Uterus (tissue), 3 donors: ENCODE measurements at regions not wholly inside any gene's neighbourhood (a gene's known extent, or its start where the extent isn't known, plus 50 kb on each side); places are given as distances from the start of the nearest gene placed in this dataset.
"Not testable (repeated sequence)": the region's sequence is repeated elsewhere in the genome, so short reads cannot be mapped to it uniquely, and the experiment has no call there.

Experiments used
- DNase-seq, 2 donors: peaks; one replicate each; pipeline ENCODE4 v3.0.0-alpha.2; 2019 to 2020
- H3K27ac ChIP-seq, 2 donors: fragments of 200-600 bp; sonication (generic); 1 replicate in 1 of 2; 2 replicates in 1 of 2; pipeline ENCODE4 v1.5.1; 2016 to 2018
- H3K27me3 ChIP-seq, 2 donors: fragments of 200-600 bp; sonication (generic); one replicate each; pipeline ENCODE4 v1.5.1; 2018 to 2019; ENCODE audit warnings: control low read depth in 1 of 2
- H3K36me3 ChIP-seq, 2 donors: fragments of 200-600 bp; sonication (generic); one replicate each; pipeline ENCODE4 v1.5.1; 2019; ENCODE audit warnings: control low read depth in 1 of 2
- H3K4me1 ChIP-seq, 2 donors: fragments of 200-600 bp; sonication (generic); one replicate each; pipeline ENCODE4 v1.5.1; 2018 to 2019; ENCODE audit warnings: control low read depth in 1 of 2
- H3K4me3 ChIP-seq, 2 donors: fragments of 200-600 bp; sonication (generic); 1 replicate in 1 of 2; 2 replicates in 1 of 2; pipeline ENCODE4 v1.5.1; 2018 to 2019; ENCODE audit warnings: mild to moderate bottlenecking in 1 of 2
- H3K9me3 ChIP-seq, 2 donors: fragments of 200-600 bp; sonication (generic); one replicate each; pipeline ENCODE4 v1.5.1; 2019; ENCODE audit warnings: control low read depth in 1 of 2
- CTCF ChIP-seq, 4 experiments: fragments of 200-600 bp in 2 of 4; fragments of 450-650 bp in 2 of 4; sonication (generic) in 2 of 4; IDR thresholded peaks; one replicate each; pipeline ENCODE4 v1.5.1; 2016 to 2019; ENCODE audit warnings: antibody characterized with exemption in 4 of 4, mild to moderate bottlenecking in 2 of 4, moderate library complexity in 1 of 4
- POLR2A ChIP-seq, 2 donors: fragments of 450-650 bp; IDR thresholded peaks; one replicate each; pipeline ENCODE4 v1.6.1; 2016; ENCODE audit warnings: antibody characterized with exemption in 2 of 2, mild to moderate bottlenecking in 1 of 2, moderate library complexity in 1 of 2
- intact Hi-C: fragments of 100-400 bp; cut with DNase I; formaldehyde crosslinking; loops from one replicate; pipeline ENCODE4 v1.15.1; 2023; ENCODE audit warnings: low total_unique reads
- donor health status: DM: yes; HTN: yes; CAD: no.

- no peak overlapping the region for H3K27ac ChIP-seq
- intact Hi-C loops = no loop called here
- H3K4me1 ChIP-seq = no peaks in the 10 kb centered on the region
- TF ChIP-seq CTCF (IDR thresholded peaks at IDR 0.05) (no peak), POLR2A (IDR thresholded peaks at IDR 0.05) (no peak)
- no peaks in the 10 kb centered on the region for H3K27me3 ChIP-seq
- no peaks in the 10 kb centered on the region for H3K36me3 ChIP-seq
- no peaks in the 10 kb centered on the region for H3K9me3 ChIP-seq
- H3K4me3 ChIP-seq = no peak overlapping the region
- no peak for DNase-seq
Observed at GRCh38 chr7:63105978-63106377, 892.7 kb upstream of the ZNF722 start.

- H3K27me3 ChIP-seq = no peaks in the 10 kb centered on the region
- intact Hi-C loops = no loop called here
- DNase-seq = no peak
- no peaks in the 10 kb centered on the region for H3K9me3 ChIP-seq
- no peaks in the 10 kb centered on the region for H3K4me1 ChIP-seq
- H3K27ac ChIP-seq = no peak overlapping the region
- no peaks in the 10 kb centered on the region for H3K36me3 ChIP-seq
- H3K4me3 ChIP-seq = no peak overlapping the region
- no peak for TF ChIP-seq POLR2A (IDR thresholded peaks at IDR 0.05)
- TF ChIP-seq CTCF (IDR thresholded peaks at IDR 0.05) = no peak
Observed at GRCh38 chr7:63106506-63107388, 891.9 kb upstream of the ZNF722 start.

- intact Hi-C loops, H3K27ac ChIP-seq: not testable (repeated sequence)
Observed at GRCh38 chr7:63111511-63111910, 887.1 kb upstream of the ZNF722 start.

GRCh38 chr7:63112764-63113712, 885.6 kb upstream of the ZNF722 start:
- Histone ChIP-seq H3K27ac (no peak overlapping the region), H3K4me3 (no peak overlapping the region), H3K36me3 (no peaks in the 10 kb centered on the region), H3K4me1 (no peaks in the 10 kb centered on the region), H3K27me3 (no peaks in the 10 kb centered on the region), H3K9me3 (no peaks in the 10 kb centered on the region)
- no peak for TF ChIP-seq CTCF (IDR thresholded peaks at IDR 0.05)
- no peak for TF ChIP-seq POLR2A (IDR thresholded peaks at IDR 0.05)
- no peak for DNase-seq
- intact Hi-C loops = no loop called here

More at GRCh38 chr7:63111511-63111910, 887.1 kb upstream of the ZNF722 start:
- not testable (repeated sequence) for H3K27me3 ChIP-seq, H3K9me3 ChIP-seq, H3K4me1 ChIP-seq, H3K4me3 ChIP-seq, DNase-seq, H3K36me3 ChIP-seq

GRCh38 chr7:63113713-63114285, 884.9 kb upstream of the ZNF722 start:
- Histone ChIP-seq H3K4me3 (no peak overlapping the region), H3K27ac (no peak overlapping the region), H3K27me3 (no peaks in the 10 kb centered on the region), H3K36me3 (no peaks in the 10 kb centered on the region), H3K9me3 (no peaks in the 10 kb centered on the region), H3K4me1 (no peaks in the 10 kb centered on the region)
- no peak for DNase-seq
- intact Hi-C loops = no loop called here
- no peak for TF ChIP-seq POLR2A (IDR thresholded peaks at IDR 0.05)
- no peak for TF ChIP-seq CTCF (IDR thresholded peaks at IDR 0.05)
